ENCODE measurements at regions not wholly inside any gene's neighbourhood (a gene's known extent, or its start where the extent isn't known, plus 50 kb on each side); places are given as distances from the start of the nearest gene placed in this dataset.
A peak's percentile ranks its signal among the peaks of the same experiment; 100 is the strongest.
"Not testable (repeated sequence)": the region's sequence is repeated elsewhere in the genome, so short reads cannot be mapped to it uniquely, and the experiment has no call there.

DNA sequence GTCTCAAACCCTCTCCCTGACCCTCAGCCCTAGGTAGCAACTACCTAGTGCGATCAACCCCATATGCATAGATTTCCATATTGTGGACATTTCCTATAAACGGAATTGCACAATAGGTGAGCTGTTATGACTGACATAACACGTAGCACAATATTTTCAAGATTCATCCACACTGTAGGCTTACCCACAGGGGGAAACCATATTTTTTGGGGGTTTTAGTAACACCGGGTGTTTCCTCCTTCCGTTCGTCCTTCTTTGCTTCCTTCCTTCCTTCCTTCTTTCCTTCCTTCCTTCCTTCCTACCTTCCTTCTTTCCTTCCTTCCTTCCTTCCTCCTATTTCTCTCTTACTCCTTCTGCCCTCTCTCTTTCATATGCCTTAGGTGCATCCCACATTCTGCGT, 524.2 kb downstream of the CWH43 start:
- peak; percentile 3 for DNase-seq (ENCODE audit: low spot score)

DNA sequence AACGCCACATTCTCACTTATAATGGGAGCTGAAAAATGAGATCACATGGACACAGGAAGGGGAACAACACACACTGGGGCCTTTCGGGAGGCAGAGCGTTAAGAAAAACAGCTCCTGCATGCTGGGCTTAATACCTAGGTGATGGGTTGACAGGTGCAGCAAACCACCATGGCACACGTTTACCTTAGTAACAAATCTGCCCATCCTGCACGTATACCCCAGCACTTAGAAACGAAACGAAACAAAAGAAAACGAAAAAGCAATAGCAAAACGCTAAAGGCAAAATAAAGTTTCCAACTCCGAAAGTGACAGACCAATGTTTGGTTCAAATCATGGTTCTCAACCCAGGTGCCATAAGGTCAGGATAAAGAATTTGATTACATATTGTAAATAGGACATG, 525.3 kb downstream of the CWH43 start:
- DNase-seq (ENCODE audit: low spot score), result peak; percentile 6

DNA sequence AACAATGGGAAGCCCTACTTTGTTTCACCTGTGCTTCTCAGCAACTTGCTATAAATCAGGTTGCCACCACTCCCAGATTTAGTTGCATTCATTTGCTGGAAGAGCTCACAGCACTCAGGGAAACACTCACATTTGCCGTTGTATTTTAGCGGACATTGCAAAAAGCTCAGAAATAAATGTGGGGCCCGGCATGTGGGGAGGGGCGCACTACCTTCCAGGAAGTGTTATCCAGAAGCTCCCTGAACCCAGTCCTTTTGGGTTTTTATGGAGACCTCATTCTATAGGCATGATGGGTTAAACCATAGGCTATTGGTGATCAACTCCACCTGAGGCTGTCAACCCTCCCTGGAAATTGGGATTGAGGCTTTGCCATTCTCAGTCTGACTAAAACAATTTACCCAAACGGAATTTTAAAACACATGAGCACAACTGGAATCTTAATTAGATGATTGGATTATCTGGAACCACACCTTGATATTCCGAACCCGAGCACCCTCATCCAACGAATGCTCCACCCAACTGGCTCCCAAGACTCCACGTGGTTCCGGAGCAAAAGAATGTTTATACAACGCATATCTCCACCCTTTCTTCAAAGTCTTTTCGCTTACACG, 525.9 kb downstream of the CWH43 start:
- DNase-seq (ENCODE audit: low spot score), result peak; percentile 3

DNA sequence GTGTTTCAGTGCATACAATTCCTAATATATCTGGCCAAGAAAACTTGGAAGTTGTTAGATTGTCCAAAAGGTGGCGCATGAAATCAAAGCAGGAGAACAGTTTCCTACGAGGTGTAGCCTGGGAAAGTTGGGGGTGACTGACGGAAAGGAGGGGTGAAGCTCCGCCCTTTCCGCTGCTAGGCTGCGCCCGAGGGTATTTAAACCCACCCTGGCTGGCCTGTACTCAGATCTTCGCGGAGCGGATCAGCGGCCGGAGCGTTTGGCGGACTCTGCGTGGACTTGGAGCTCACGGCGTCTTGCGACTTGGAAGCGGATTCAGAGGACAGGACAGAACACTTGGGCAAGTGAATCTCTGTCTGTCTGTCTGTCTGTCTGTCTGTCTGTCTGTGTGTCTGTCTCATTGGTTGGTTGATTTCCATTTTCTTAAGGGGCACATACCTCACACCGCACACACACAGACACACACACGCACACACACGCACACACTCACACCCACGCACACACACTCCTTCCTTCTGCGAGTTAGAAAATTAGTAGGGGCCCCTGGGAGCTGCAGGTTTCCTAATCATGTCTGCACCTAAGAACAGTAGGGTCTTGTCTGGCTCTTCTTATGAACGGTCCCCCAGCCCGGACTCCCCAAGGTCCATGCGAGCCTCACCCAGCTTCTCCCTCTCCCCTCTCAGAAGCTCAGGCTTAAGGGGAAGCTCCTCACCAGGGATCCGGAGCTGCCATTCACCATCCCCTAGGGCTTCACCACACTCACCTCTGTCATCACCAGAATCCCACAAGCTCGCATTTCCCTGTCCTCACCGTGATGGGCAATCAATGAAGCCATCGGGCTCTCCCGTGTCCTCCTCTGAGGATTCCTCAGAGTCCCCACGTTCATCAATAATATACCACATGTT, 526.8 kb downstream of the CWH43 start:
- peak; percentile 1 for DNase-seq (ENCODE audit: low spot score)

DNA sequence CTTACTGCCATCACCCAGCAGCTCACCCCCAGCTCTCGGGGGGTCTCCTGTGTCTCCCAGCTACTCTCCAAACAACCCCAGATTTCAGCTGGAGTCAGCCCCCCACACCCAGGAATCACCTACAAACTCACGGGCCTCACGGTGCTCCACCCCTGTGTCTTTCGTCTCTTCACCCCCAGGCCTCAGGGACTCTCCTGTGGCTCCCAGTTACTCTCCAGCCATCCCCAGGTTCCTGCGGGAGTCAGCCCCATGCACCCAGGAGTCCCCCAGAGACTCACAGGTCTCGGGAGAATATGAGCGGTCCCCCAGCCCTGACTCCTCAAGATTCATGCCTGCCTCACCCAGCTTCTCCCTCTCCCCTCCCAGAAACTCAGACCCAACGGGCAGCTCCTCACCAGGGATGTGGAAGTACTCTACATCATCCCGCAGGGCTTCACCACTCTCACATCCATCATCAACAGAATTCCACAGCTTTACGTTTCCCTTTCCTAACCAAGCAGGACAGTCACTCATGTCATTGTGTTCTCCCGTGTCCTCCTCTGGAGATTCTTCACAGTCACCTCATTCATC, 527.6 kb downstream of the CWH43 start:
- not testable (repeated sequence) for DNase-seq (ENCODE audit: low spot score)

DNA sequence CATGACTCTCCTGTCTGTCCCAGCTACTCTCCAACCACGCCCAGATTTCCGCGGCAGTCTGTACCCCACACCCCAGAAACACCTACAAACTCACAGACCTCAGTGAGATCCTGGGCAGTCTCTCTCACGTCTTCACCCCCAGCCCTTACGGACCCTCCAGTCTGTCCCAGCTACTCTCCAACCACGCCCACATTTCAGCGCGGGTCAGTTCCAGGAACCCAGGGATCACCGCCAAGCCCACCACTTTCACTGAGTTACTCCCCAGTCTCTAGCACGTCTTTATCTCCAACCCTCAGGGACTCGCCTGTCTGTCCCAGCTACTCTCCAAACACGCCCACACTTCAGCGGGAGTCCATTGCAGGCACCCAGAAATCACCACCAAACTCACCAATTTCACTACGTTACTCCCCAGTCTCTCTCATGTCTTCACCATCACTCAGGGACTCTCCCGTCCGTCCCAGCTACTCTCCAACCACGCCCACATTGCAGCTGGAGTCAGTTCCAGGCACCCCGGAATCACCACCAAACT, 528.2 kb downstream of the CWH43 start:
- DNase-seq (ENCODE audit: low spot score), result not testable (repeated sequence)

DNA sequence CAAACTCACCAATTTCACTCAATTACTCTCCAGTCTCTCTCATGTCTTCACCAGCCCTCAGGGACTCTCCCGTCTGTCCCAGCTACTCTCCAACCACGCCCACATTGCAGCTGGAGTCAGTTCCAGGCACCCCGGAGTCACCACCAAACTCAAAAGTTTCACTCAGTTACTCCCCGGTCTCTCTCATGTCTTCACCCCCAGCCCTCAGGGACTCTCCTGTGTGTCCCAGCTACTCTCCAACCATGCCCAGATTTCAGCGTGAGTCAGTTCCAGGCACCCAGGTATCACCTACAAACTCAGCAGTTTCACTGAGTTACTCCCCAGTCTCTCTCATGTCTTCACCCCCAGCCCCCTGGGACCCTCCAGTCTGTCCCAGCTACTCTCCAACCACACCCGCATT, 528.8 kb downstream of the CWH43 start:
- DNase-seq (ENCODE audit: low spot score), result not testable (repeated sequence)

DNA sequence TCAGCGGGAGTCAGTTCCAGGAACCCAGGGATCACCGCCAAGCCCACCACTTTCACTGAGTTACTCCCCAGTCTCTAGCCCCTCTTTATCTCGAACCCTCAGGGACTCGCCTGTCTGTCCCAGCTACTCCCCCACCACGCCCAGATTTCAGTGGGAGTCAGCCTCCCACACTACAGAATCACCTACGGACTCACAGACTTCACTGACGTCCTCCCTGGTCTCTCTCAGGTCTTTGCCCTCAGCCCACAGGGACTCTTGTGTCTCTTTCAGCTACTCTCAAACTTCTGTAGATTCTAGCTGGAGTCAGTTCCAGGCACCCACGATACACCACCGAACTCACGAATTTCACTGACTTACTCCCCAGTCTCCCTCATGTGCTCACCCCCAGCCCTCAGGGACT, 529.2 kb downstream of the CWH43 start:
- not testable (repeated sequence) for DNase-seq (ENCODE audit: low spot score)

DNA sequence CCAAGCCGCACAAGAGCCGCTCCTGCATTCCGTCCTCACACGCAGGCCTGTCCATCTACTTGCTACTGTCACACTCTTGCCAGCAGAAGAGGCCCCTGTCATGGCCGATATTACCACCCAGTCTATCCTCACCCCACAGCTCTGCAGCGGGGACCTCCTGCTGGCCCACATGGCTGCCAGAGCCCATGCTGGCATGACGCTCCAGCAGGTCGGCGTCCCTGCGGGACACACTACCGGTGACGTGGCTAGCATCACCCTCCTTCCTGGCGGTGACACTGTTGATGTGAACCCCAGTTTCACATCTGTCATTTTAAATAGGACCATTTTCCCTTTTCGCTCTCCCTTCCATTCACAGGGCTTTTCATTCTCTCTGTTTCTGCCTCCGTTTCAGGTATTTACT, 530.0 kb downstream of the CWH43 start:
- DNase-seq (ENCODE audit: low spot score), result not testable (repeated sequence)

DNA sequence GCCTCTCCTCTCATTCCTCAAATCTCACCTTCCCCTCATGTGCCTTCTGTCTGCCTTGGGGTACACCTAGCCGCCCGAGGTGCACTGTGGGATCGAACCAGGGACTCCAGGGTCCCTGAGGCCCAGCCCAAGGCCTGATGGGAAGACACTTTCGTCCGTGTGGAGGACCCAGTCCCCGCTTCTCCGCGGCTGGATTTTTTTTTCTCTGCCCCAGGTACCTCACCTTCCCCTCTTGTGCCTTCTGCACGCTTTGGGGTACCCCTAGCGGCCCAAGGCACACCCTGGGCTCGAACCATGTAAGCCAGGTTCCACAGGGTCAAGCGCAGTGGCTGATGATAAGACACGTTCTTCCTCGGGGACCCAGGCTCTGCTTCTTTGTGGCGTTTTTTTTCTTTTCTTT, 530.7 kb downstream of the CWH43 start:
- DNase-seq (ENCODE audit: low spot score), result no peak

DNA sequence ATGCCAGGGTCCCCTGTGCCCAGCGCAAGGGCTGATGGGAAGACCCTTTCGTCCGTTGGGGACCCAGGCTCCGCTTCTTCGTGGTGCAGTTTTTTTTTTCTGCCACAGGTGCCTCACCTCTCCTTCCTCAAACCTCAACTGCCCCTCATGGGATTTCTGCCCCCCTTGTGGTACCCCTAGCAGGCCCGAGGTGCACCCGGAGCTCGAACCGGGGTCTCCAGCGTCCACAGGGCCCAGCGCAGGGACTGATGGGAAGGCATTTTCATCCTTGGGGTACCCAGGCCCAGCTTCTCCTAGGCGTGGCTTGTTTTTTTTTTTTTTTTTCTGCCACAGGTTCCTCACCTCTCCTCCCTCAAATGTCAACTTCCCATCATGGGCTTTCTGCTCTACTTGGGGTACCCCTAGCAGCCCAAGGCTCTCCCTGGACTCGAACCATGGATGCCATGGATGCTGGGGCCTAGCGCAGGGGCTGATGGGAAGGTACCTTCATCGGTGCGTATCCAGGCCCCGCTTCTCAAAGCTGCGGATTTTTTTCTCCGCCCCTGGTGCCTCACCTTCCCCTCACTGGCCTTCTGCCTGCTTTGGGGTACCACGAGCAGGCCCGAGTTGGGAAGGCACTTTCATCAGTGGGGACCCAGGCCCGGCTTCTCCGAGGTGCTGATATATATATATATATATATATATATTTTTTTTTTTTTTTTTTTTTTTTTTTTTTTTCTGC, 531.6 kb downstream of the CWH43 start:
- DNase-seq (ENCODE audit: low spot score), result not testable (repeated sequence)

DNA sequence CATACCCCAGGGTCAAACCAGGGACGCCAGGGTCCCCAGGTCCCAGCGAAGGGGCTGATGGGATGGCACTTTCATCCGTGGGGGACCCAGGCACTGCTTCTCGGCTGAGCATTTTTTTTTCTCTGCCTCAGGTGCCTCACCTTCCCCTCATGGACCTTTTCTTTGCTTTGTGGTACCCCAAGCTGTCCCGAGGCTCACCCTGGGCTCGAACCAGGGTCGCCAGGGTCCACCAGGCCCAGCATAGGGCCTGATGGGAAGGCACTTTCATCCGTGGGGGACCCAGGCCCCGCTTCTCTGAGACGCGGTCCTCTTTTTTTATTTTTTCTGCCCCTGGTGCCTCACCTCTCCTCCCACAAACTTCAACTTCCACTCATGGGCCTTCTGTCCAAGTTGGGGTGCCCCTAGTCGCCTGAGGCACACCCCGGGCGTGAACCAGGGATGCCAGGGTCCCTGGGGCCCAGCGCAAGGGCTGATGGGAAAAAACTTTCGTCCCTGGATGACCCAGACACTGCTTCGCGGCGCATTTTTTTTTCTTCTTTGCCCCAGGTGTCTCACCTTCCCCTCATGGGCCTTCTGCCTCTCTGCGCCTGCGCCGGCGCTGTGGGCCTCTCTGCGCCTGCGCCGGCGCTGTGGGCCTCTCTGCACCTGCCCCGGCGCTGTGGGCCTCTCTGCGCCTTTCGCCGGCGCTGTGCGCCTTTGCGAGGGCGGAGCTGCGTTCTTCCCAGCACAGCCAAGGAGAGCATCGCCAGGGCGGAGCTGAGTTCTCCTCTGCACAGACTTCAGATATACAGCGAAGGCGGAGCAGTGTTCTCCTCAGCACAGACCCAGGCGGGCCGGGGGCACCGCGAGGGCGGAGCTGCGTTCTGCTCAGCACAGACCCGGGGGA, 533.3 kb downstream of the CWH43 start:
- DNase-seq (ENCODE audit: low spot score), result not testable (repeated sequence)

DNA sequence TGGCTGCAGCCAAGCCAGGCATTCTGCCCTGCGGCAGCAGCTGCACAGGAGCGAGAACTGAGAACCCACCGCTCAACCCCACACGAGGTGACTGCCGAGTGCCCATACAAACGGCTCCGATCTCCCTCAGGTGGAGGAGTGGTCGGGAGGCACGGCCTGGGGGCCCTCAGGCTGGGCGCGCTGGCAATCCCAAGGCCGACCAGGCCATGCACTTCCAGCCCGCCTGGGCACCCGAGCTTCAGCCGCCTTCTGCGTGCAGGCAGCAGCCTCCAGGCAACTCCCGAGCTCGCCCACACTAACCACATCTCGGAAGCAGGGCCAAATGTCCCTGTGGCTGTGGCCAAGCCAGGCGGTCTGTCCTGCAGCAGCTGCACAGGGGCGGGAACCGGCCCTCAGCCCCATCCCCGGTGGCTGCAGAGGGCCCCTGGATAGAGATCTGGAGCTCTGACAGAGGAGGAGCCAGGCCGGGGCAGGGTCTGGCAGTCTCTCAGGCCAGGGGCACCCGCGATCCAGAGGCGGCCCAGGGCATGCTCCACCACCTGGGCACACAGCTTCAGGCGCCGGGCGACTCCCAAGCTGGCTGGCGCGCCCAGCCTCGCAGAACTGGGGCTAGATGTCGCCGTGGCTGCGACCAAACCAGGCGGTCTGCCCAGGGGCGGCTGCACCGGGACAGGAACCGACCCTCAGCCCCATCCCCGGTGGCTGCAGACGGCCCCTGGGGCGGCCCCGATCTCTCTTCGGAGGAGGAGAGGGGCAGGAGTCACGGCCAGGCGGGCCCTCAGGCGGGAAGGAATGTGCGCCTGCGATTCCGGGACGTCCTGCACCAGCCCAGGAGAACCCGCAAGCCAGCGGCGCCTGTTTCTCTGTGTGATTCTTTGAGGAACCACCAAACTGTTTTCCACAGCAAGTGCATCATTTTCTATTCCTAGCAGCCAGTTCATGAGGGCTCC, 538.0 kb downstream of the CWH43 start:
- DNase-seq (ENCODE audit: low spot score), result not testable (repeated sequence)

DNA sequence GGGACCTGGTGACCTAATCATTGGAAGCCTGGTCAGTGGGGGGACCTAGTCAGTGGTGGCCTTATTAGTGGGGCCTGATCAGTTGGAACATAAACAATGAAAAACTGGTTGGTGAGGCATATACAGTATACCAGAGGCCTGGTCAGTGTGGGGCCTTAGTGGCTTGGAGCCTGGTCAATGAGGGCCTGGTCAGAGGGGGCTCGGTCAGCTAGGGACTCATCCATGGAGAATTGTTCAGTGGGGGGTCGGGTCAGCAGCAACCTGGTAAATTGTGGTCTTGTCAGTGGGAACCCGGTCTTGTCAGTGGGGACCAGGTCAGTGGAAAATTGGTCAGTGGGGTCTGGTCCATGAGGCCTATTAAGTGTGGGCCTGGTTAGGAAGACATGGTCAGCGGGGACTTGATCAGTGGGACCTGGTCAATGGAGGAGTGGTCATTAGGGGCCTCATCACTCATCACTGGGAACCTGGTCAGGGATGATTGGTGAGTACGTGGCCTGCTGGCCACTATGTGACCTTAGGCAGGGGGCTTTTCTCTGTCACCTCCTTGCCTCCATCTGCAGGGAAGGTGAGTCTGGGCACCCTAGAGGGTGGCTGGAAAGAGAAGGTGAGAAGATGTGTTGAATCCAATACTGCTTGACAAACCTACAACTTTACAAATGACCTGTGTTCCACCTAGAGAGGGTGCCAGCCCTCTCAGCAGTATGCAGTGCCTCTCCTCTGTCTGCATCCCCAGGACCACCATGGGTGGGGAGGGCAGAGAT, 573.0 kb downstream of the CWH43 start:
- not testable (repeated sequence) for DNase-seq (ENCODE audit: low spot score)

DNA sequence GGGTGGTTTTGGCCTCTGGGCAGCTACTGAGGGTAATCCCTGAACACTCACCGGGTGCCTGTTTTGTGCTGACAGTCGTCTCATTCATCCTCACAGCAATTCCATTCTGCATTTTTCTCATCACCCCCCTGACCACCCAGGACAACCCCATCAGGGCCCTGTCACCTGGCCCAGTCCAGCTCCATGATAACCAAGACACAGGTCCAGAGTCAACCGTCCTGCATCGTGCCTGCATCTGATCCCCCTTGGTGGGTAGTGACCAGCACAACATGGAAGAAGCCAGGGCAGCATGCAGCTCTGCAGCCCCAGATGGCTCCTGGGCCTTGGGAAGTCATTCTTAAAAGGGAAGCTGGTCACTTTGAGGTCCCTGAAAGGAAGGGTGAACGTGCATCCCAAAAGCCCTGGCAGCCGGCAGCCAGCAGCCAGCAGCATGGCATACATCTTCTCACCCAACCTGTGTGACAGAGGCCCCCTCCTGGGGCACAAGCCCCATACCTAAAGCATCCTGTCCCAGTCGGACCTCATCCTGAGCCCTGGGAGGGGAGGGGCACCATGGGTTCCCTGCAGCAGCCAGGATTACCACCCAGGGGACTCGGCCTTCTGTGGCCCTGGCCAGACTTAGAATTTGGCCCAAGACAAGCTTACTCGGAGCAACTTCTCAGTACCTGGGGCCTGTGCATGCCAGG, 574.2 kb downstream of the CWH43 start:
- DNase-seq (ENCODE audit: low spot score), result not testable (repeated sequence)

DNA sequence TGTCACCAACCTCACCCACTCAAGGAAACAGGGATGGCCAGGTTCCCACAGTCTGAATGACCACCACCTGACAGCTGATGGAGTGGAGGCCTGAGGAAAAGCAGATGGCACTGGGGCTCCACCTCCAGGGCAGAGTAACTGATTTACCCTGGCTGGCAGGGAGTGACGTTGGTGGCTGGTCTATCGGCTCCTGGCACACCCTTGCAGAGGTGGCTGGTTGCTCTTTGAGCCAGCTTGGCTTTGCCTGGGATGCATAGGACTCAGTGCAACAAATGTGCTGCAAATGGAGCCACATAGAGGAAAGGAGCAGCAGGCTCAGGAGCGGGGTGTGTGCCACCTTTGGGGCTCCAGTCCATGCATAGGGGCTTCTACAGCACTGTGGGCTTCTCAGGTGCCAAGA, 574.8 kb downstream of the CWH43 start:
- DNase-seq (ENCODE audit: low spot score), result not testable (repeated sequence)

DNA sequence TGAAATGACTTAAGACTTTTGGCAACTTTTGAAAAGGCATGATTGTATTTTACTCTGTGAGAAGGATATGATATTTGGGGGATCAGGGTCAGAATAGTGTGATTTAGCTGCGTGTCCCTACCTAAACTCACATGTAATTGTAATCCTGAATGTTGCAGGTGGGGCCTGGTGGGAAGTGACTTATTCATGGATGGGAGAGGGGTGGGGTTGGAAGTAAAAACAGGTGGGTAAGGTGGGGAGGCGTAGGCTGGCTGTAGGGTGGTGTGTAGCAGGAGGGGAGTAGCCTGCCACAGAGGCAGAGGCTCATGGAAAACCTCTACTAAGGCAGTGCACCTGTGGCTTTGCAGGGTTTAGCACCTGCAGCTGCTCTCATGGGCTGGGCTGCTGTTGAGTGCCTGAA, 584.2 kb downstream of the CWH43 start:
- not testable (repeated sequence) for DNase-seq (ENCODE audit: low spot score)

DNA sequence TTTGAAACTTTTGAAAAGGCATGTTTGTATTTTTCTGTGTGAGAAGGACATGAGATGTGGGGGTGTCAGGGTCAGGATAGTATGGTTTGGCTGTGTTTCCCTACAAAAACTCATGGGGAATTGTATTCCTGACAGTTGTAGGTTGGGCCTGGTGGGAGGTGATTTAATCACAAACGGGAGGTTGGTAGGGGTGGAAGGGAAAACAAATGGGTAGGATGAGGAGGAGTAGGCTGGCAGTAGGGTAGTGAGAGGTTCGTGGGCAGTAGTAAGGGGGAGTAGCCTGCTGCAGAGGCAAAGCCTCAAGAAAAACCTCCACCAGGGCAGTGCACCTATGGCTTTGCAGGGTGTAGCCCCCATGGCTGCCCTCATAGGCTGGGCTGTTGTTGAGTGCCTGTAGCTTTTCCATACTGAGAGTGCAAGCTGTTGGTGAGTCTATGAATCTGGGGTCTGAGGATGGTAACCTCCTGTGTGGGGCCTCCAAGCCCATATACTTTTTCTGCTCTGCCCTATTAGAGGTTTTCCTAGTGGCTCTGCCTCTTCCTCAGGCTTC, 587.7 kb downstream of the CWH43 start:
- DNase-seq (ENCODE audit: low spot score), result not testable (repeated sequence)

All from cerebellar cortex (tissue), 1 donor.